ENCODE measurements at regions not wholly inside any gene's neighbourhood (a gene's known extent, or its start where the extent isn't known, plus 50 kb on each side); places are given as distances from the start of the nearest gene placed in this dataset.
"Not testable (repeated sequence)": the region's sequence is repeated elsewhere in the genome, so short reads cannot be mapped to it uniquely, and the experiment has no call there.

DNA sequence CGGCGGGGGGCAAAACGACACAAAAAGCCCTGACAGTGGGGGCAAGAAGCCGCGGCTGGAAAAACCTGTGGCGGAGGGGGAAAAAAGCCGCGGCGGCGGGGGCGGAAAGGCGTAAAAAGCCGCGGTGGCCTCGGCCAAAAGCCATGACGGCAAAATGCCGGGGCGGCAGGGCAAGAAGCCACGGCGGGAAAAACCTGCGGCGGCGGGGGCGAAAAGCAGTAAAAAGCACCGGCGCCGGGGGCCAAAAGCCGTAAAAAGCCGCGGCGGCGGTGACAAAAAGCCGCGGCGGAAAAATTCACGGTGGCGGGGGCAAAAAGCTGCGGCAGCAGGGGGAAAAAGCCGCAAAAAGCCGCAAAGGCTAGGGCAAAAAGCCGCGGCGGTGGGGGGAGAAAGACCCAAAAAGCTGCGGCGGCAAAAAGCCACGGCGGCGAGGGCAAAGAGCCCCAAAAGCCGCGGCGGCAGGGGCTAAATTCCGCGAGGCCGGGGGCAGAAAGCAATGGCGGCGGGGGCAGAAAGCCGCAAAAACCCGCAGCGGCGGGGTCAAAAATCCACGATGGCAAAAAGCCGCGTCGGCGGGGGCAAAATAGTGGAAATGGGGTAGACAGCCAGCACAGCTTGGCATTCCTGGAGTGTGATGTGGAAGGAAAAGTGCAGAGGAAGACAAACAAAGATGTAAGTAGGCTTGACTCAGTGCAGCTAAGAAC is 167.5 kb upstream of the TP53TG3D start:
- H3K4me3 ChIP-seq (ENCODE audit: low read depth, low read length) = peak overlapping the region; percentile 8
- DNase-seq (ENCODE audit: low read depth) = not testable (repeated sequence)

- not testable (repeated sequence) for DNase-seq (ENCODE audit: low read depth)
- H3K4me3 ChIP-seq (ENCODE audit: low read depth, low read length) = peak overlapping the region; percentile 54
These were observed 137.5 kb upstream of the TP53TG3D start for GRCh38 chr16:32115562-32115961.

DNA sequence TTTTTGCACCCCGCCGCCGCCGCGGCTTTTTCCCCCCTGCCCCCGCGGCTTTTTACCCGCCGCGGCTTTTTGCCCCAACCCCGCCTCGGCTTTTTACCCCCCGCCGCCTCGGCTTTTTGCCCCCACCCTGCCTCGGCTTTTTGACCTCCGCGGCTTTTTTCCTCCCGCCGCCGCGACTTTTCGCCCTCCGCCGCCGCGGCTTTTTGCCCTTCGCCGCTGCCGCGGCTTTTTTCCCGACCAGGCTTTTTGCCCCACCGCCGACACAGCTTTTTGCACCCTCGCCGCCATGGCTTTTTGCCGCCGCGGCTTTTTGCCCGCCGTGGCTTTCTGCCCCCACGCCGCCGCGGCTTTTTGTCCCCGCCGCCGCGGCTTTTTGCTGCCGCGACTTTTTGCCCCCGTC is 137.0 kb upstream of the TP53TG3D start:
- no peak for DNase-seq (ENCODE audit: low read depth)
- TF ChIP-seq, protein P1, sequence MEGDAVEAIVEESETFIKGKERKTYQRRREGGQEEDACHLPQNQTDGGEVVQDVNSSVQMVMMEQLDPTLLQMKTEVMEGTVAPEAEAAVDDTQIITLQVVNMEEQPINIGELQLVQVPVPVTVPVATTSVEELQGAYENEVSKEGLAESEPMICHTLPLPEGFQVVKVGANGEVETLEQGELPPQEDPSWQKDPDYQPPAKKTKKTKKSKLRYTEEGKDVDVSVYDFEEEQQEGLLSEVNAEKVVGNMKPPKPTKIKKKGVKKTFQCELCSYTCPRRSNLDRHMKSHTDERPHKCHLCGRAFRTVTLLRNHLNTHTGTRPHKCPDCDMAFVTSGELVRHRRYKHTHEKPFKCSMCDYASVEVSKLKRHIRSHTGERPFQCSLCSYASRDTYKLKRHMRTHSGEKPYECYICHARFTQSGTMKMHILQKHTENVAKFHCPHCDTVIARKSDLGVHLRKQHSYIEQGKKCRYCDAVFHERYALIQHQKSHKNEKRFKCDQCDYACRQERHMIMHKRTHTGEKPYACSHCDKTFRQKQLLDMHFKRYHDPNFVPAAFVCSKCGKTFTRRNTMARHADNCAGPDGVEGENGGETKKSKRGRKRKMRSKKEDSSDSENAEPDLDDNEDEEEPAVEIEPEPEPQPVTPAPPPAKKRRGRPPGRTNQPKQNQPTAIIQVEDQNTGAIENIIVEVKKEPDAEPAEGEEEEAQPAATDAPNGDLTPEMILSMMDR (conservative IDR thresholded peaks at IDR 0.05; ENCODE audit: low read depth, low read length) = no peak
- H3K4me3 ChIP-seq (ENCODE audit: low read depth, low read length) = peak overlapping the region; percentile 54

DNA sequence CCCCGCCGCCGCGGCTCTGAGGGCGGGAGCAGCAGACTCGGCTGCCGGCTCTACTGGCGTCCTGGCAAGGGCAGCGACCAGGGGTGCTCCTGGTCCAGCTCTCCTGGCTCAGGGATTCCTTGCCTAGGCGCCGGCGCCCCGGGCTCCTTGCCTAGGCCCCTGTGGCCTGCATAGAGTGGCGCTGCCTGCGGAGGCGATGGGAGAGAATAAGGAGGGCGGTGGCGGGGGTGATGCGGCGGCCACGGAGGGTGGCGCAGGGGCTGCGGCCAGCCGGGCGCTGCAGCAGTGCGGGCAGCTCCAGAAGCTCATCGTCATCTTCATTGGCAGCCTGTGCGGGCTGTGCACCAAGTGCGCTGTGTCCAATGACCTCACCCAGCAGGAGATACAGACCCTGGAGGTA is 136.6 kb upstream of the TP53TG3D start:
- peak overlapping the region; percentile 54 for H3K4me3 ChIP-seq (ENCODE audit: low read depth, low read length)

GRCh38 chr16:32120372-32120771 is 132.7 kb upstream of the TP53TG3D start:
- H3K4me3 ChIP-seq (ENCODE audit: low read depth, low read length); DNase-seq (ENCODE audit: low read depth): not testable (repeated sequence)

More for the DNA sequence above, 136.6 kb upstream of the TP53TG3D start:
- not testable (repeated sequence) for DNase-seq (ENCODE audit: low read depth)

GRCh38 chr16:32120779-32121178 is 132.3 kb upstream of the TP53TG3D start:
- H3K4me3 ChIP-seq (ENCODE audit: low read depth, low read length); DNase-seq (ENCODE audit: low read depth): not testable (repeated sequence)

DNA sequence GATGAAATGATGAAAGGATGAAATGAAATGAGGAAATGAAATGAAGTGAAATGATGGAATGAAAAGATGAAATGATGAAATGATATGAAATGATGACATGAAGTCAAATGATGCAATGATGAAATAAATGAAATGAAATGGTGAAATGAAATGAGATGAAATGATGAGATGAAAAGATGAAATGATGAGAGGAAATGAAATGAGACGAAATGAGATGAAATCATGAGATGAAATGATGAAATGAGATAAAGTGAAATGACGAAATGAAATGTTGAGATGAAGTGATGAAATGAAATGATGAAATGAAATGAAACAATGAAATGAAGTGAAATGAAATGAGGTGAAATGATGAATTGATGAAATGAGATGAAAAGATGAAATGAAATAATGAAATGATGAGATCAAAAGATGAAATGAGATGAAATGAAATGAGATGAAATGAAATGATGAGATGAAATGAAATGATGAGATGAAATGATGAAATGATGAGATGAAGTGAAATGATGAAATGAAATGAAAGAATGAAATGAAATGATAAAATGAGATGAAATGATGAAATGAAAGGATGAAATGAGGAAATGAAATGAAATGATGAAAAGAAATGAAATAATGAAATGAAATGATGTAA is 131.7 kb upstream of the TP53TG3D start:
- H3K4me3 ChIP-seq (ENCODE audit: low read depth, low read length) = not testable (repeated sequence)

GRCh38 chr16:32152434-32152833 is 100.7 kb upstream of the TP53TG3D start:
- not testable (repeated sequence) for H3K4me3 ChIP-seq (ENCODE audit: low read depth, low read length); DNase-seq (ENCODE audit: low read depth)

More for the DNA sequence above, 131.7 kb upstream of the TP53TG3D start:
- DNase-seq (ENCODE audit: low read depth) = not testable (repeated sequence)

DNA sequence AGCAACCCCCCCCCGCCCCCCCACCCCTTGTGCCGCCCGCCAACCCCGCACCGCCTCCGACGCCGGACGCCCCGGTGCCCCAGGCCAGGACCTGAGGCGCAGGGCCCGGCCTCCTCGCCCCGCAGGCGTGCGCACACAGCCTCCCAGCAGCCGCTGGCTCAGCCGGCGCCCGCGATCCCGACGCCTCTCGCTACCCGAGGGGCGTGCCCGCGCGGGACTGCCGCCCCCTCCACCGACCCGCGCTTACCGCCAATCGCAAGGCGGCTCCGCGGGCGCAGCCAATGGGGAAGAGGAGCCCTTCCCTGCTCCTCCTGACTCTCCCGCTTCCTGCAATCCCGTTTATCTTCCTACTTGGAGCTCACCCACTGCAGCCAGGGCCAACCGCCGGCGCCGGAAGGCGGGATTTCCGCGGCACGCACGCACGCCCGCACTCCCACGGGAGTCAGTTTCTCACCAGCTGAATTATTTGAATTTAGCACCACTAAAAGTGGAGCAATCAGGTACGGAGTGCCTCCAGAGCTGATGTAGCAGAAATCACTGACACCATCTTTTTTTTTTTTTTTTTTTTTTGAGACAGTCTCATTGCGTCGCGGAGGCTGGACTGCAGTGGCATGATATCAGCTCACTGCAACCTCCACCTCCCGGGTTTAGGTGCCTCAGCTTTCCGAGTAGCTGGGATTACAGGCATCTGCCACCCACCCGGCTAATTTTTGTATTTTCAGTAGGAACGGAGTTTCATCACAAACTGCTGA is 65.0 kb upstream of the TP53TG3D start:
- H3K4me3 ChIP-seq (ENCODE audit: low read depth, low read length); DNase-seq (ENCODE audit: low read depth): not testable (repeated sequence)

GRCh38 chr16:32202585-32202984 is 50.5 kb upstream of the TP53TG3D start:
- DNase-seq (ENCODE audit: low read depth); H3K4me3 ChIP-seq (ENCODE audit: low read depth, low read length): not testable (repeated sequence)
